Adrenal gland (tissue), 9 donors: ENCODE measurements at regions not wholly inside any gene's neighbourhood (a gene's known extent, or its start where the extent isn't known, plus 50 kb on each side); places are given as distances from the start of the nearest gene placed in this dataset.

Experiments
- DNase-seq, 7 donors: peaks; one replicate each; pipeline ENCODE4 v3.0.0-alpha.2; 2019 to 2020
- H3K27ac ChIP-seq, 5 donors: fragments of 200-600 bp; sonication (generic) in 4 of 5; 1 replicate in 3 of 5; 2 replicates in 2 of 5; pipeline versions ENCODE4 v1.5.1 to v1.8.0; 2016 to 2020; ENCODE audit warnings: mild to moderate bottlenecking in 1 of 5
- H3K27me3 ChIP-seq: fragments of 200-600 bp; 2 replicates; pipeline ENCODE4 v1.8.0; 2021
- H3K36me3 ChIP-seq, 2 donors: fragments of 200-600 bp; replicated peaks in 1 of 2; 1 replicate in 1 of 2; 2 replicates in 1 of 2; pipeline versions ENCODE4 v1.5.1 to v1.8.0; 2018 to 2022
- H3K4me1 ChIP-seq, 2 donors: fragments of 200-600 bp; replicated peaks in 1 of 2; 1 replicate in 1 of 2; 2 replicates in 1 of 2; pipeline versions ENCODE4 v1.5.1 to v1.8.0; 2018 to 2021
- H3K4me3 ChIP-seq, 4 donors: fragments of 200-600 bp; sonication (generic) in 3 of 4; one replicate each; pipeline ENCODE4 v1.5.1; 2016 to 2018
- H3K9me3 ChIP-seq, 3 donors: fragments of 200-600 bp; sonication (generic) in 1 of 3; replicated peaks in 1 of 3; 1 replicate in 2 of 3; 2 replicates in 1 of 3; pipeline versions ENCODE4 v1.5.1 to v1.8.0; 2016 to 2021
- POLR2A ChIP-seq, 2 donors: fragments of 450-650 bp; IDR thresholded peaks; one replicate each; pipeline ENCODE4 v1.6.1; 2017; ENCODE audit warnings: antibody characterized with exemption in 2 of 2, mild to moderate bottlenecking in 2 of 2, moderate library complexity in 1 of 2
- WGBS, 4 donors: extraction: QIAGEN DNeasy Blood & Tissue Kit in 2 of 4; methylation state at CpG; one replicate each; pipeline versions ENCODE4 v1.1.5 to v1.1.7; 2013 to 2017; 5-methylcytosine and 5-hydroxymethylcytosine counted together
- intact Hi-C, 2 donors: fragments of 100-400 bp; cut with DNase I; formaldehyde crosslinking; loops; one replicate each; pipeline versions ENCODE4 v1.14.1 to v1.15.0; 2022 to 2023
- TF ChIP-seq, protein P1 (sequence below), 6 experiments: fragments of 450-650 bp in 4 of 6; fragments of 200-600 bp in 2 of 6; sonication (generic) in 1 of 6; IDR thresholded peaks; 1 replicate in 5 of 6; 2 replicates in 1 of 6; pipeline versions ENCODE4 v1.5.1 to v1.8.0; 2016 to 2021; ENCODE audit warnings: antibody characterized with exemption in 6 of 6, mild to moderate bottlenecking in 2 of 6, moderate library complexity in 1 of 6
- donor health status: healthy with polysubstance abuse.
- donor health status: Bipolar disorder and iron deficiency.
- donor health status: DM: yes; HTN: yes; CAD: no.
- donor health status: DM: no; HTN: no; CAD: no.
- donor health status: DM: no; HTN: no; CAD: no.

- Histone ChIP-seq H3K27me3 (no peaks in the 10 kb centered on the region), H3K4me3 (no peak overlapping the region), H3K27ac (no peak overlapping the region), H3K36me3 (no peaks in the 10 kb centered on the region), H3K4me1 (no peaks in the 10 kb centered on the region), H3K9me3 (no peaks in the 10 kb centered on the region)
- WGBS, 4 donors = 77 to 85% (median 81%) methylated on average over 3 of the region's 3 CpGs
- DNase-seq = peak in 1 of 7 donors; percentile 2
- TF ChIP-seq, protein P1, sequence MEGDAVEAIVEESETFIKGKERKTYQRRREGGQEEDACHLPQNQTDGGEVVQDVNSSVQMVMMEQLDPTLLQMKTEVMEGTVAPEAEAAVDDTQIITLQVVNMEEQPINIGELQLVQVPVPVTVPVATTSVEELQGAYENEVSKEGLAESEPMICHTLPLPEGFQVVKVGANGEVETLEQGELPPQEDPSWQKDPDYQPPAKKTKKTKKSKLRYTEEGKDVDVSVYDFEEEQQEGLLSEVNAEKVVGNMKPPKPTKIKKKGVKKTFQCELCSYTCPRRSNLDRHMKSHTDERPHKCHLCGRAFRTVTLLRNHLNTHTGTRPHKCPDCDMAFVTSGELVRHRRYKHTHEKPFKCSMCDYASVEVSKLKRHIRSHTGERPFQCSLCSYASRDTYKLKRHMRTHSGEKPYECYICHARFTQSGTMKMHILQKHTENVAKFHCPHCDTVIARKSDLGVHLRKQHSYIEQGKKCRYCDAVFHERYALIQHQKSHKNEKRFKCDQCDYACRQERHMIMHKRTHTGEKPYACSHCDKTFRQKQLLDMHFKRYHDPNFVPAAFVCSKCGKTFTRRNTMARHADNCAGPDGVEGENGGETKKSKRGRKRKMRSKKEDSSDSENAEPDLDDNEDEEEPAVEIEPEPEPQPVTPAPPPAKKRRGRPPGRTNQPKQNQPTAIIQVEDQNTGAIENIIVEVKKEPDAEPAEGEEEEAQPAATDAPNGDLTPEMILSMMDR (IDR thresholded peaks at IDR 0.05) = no peak
- no peak for TF ChIP-seq POLR2A (IDR thresholded peaks at IDR 0.05)
- intact Hi-C loops = no loop called here
These were observed 74.0 kb upstream of the SIAH1 start for GRCh38 chr16:48459167-48459566.

DNA sequence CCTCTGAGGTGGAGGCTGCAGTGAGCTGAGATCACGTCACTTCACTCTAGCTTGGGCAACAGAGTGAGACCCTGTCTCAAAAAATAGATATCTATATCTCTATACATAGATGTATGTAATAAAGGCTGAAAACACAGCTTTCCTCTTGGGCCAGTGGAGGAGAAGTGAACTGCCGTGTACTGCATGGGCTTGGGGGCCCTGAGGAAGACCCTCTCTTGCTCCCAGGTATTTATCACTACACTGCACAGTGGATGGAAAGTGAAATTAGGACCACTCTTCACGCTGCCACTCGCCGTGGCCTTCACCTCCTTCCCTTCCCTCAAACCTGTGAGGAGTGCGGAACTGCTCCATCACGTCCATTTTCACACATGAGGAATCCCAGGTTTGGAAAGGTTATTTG, 68.8 kb upstream of the SIAH1 start:
- TF ChIP-seq POLR2A (IDR thresholded peaks at IDR 0.05) = no peak
- TF ChIP-seq, protein P1 (IDR thresholded peaks at IDR 0.05) = no peak
- 87 to 91% (median 89%) methylated on average over 6 to 7 of the region's 7 CpGs for WGBS, 4 donors
- Histone ChIP-seq H3K4me1 (no peaks in the 10 kb centered on the region), H3K9me3 (no peaks in the 10 kb centered on the region), H3K36me3 (no peaks in the 10 kb centered on the region), H3K27me3 (no peaks in the 10 kb centered on the region), H3K4me3 (no peak overlapping the region), H3K27ac (no peak overlapping the region)
- intact Hi-C loops = no loop called here
- peak in 1 of 7 donors; percentile 11 for DNase-seq

GRCh38 chr16:48452991-48453760, 68.0 kb upstream of the SIAH1 start:
- no peaks in the 10 kb centered on the region for H3K27me3 ChIP-seq
- H3K9me3 ChIP-seq = no peaks in the 10 kb centered on the region
- TF ChIP-seq, protein P1 (IDR thresholded peaks at IDR 0.05) = no peak
- TF ChIP-seq POLR2A (IDR thresholded peaks at IDR 0.05) = no peak
- no peaks in the 10 kb centered on the region for H3K36me3 ChIP-seq
- H3K4me3 ChIP-seq = no peak overlapping the region
- intact Hi-C loops = no loop called here
- DNase-seq = peak in 1 of 7 donors; percentile 31
- no peak overlapping the region for H3K27ac ChIP-seq
- no peaks in the 10 kb centered on the region for H3K4me1 ChIP-seq
- 73 to 93% (median 85%) methylated on average over 7 to 11 of the region's 11 CpGs for WGBS, 4 donors

DNA sequence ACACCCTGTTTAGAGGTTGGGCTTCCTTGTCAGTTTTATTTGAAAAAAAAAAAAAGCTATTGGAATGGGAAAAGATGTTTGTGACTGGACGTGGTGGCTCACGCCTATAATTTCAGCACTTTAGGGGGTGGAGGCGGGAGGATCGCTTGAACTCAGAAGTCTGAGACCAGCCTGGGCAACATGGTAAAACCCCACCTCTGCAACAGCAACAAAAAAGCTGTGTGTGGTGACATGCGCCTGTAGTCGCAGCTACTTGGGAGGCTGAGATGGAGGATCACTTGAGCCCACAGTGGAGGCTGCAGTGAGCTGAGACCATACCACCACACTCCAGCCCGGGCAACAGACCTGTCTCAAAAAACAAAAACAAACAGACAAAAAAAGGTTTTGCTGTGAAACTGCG, 66.1 kb upstream of the SIAH1 start:
- Histone ChIP-seq H3K27ac (no peak overlapping the region), H3K4me1 (no peaks in the 10 kb centered on the region), H3K36me3 (no peaks in the 10 kb centered on the region), H3K27me3 (no peaks in the 10 kb centered on the region), H3K4me3 (no peak overlapping the region), H3K9me3 (no peaks in the 10 kb centered on the region)
- DNase-seq = peak in 1 of 7 donors; percentile 23
- no peak for TF ChIP-seq POLR2A (IDR thresholded peaks at IDR 0.05)
- TF ChIP-seq, protein P1 (IDR thresholded peaks at IDR 0.05) = no peak
- intact Hi-C loops = no loop called here
- 94 to 97% (median 95%) methylated on average over 8 of the region's 8 CpGs for WGBS, 4 donors
